ENCODE measurements at regions not wholly inside any gene's neighbourhood (a gene's known extent, or its start where the extent isn't known, plus 50 kb on each side); places are given as distances from the start of the nearest gene placed in this dataset.
A peak's percentile ranks its signal among the peaks of the same experiment; 100 is the strongest.

DNA sequence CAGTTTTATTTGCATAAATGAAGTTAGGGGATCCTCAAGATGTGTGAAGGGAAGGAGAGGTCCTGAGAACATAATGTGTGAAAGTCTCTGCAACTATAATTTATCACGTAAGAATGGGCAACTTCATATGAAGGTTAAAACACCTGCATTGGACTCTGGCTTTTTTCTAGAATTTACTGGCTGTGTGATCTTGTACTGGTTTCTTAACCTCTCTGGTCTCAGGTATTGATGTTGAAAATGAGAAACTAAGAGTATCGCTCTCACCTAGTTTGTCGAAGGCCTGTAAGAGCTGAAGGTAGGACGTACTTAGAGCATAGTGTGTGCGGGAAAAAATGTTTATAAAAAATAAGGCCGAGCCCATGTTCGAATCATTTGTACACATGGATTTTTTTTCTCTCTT, 280.5 kb downstream of the ICE1 start:
- no peak for DNase-seq
- Mint-ChIP-seq H3K9me3 (ENCODE audit: unreplicated experiment) (peaks cover 1% of the 10 kb centered on the region), H3K27me3 (ENCODE audit: unreplicated experiment) (peaks cover 4% of the 10 kb centered on the region), H3K36me3 (ENCODE audit: unreplicated experiment) (peaks cover under 1% of the 10 kb centered on the region), H3K27ac (ENCODE audit: unreplicated experiment) (no peak overlapping the region), H3K4me1 (ENCODE audit: low read depth, unreplicated experiment) (peaks cover 2% of the 10 kb centered on the region), H3K4me3 (ENCODE audit: unreplicated experiment) (no peak overlapping the region)
- no peak for TF ChIP-seq CTCF (IDR thresholded peaks at IDR 0.05; ENCODE audit: partially characterized antibody, unreplicated experiment)

GRCh38 chr5:5700549-5700948, 278.1 kb downstream of the ICE1 start:
- H3K4me3 Mint-ChIP-seq (ENCODE audit: unreplicated experiment), result no peak overlapping the region
- TF ChIP-seq CTCF (IDR thresholded peaks at IDR 0.05; ENCODE audit: partially characterized antibody, unreplicated experiment), result no peak
- no peak overlapping the region for H3K27ac Mint-ChIP-seq (ENCODE audit: unreplicated experiment)
- peaks cover 1% of the 10 kb centered on the region for H3K9me3 Mint-ChIP-seq (ENCODE audit: unreplicated experiment)
- DNase-seq, result no peak
- H3K4me1 Mint-ChIP-seq (ENCODE audit: low read depth, unreplicated experiment), result peaks cover 2% of the 10 kb centered on the region
- peaks cover 4% of the 10 kb centered on the region for H3K27me3 Mint-ChIP-seq (ENCODE audit: unreplicated experiment)
- H3K36me3 Mint-ChIP-seq (ENCODE audit: unreplicated experiment), result no peaks in the 10 kb centered on the region

GRCh38 chr5:5699062-5699461, 276.6 kb downstream of the ICE1 start:
- peak; percentile 26 for TF ChIP-seq CTCF (IDR thresholded peaks at IDR 0.05; ENCODE audit: partially characterized antibody, unreplicated experiment)
- DNase-seq, result no peak
- H3K4me1 Mint-ChIP-seq (ENCODE audit: low read depth, unreplicated experiment), result no peaks in the 10 kb centered on the region
- H3K36me3 Mint-ChIP-seq (ENCODE audit: unreplicated experiment), result no peaks in the 10 kb centered on the region
- H3K9me3 Mint-ChIP-seq (ENCODE audit: unreplicated experiment), result peaks cover 1% of the 10 kb centered on the region
- H3K4me3 Mint-ChIP-seq (ENCODE audit: unreplicated experiment), result no peak overlapping the region
- H3K27ac Mint-ChIP-seq (ENCODE audit: unreplicated experiment), result no peak overlapping the region
- peaks cover 2% of the 10 kb centered on the region for H3K27me3 Mint-ChIP-seq (ENCODE audit: unreplicated experiment)

DNA sequence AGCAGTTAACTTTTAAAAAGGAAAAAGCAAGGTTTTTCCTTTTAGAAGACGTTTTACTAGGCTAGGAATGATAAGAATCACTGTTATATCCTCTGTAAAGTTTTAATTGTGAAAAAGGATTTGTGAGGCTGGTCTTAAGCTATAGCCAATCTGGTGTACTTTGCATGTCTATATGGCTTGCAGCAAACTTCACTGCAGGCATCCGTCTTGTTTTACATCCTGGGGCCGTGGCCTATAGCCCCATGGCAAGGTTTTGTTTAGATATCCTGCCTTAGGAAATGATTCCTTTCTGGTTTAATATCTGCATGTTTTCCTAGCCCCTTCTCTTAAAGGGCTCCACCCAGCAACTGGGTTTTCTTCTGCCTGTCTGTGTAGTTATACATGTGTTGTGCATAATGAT, 272.8 kb downstream of the ICE1 start:
- Mint-ChIP-seq H3K4me1 (ENCODE audit: low read depth, unreplicated experiment) (no peaks in the 10 kb centered on the region), H3K4me3 (ENCODE audit: unreplicated experiment) (no peak overlapping the region), H3K27me3 (ENCODE audit: unreplicated experiment) (peaks cover 2% of the 10 kb centered on the region), H3K9me3 (ENCODE audit: unreplicated experiment) (no peaks in the 10 kb centered on the region), H3K27ac (ENCODE audit: unreplicated experiment) (no peak overlapping the region), H3K36me3 (ENCODE audit: unreplicated experiment) (peaks cover 4% of the 10 kb centered on the region)
- no peak for DNase-seq
- TF ChIP-seq CTCF (IDR thresholded peaks at IDR 0.05; ENCODE audit: partially characterized antibody, unreplicated experiment), result no peak

- H3K36me3 Mint-ChIP-seq (ENCODE audit: unreplicated experiment), result peaks cover 7% of the 10 kb centered on the region
- no peaks in the 10 kb centered on the region for H3K9me3 Mint-ChIP-seq (ENCODE audit: unreplicated experiment)
- no peak for DNase-seq
- H3K4me3 Mint-ChIP-seq (ENCODE audit: unreplicated experiment), result no peak overlapping the region
- no peaks in the 10 kb centered on the region for H3K4me1 Mint-ChIP-seq (ENCODE audit: low read depth, unreplicated experiment)
- TF ChIP-seq CTCF (IDR thresholded peaks at IDR 0.05; ENCODE audit: partially characterized antibody, unreplicated experiment), result no peak
- H3K27me3 Mint-ChIP-seq (ENCODE audit: unreplicated experiment), result peaks cover 3% of the 10 kb centered on the region
- no peak overlapping the region for H3K27ac Mint-ChIP-seq (ENCODE audit: unreplicated experiment)
Measured at GRCh38 chr5:5688925-5689310, 266.4 kb downstream of the ICE1 start.

All from glutamatergic neuron (in vitro differentiated cells).